Liver (tissue), 8 donors: ENCODE measurements at regions not wholly inside any gene's neighbourhood (a gene's known extent, or its start where the extent isn't known, plus 50 kb on each side); places are given as distances from the start of the nearest gene placed in this dataset.

Experiments used
- DNase-seq: peaks from one replicate; pipeline ENCODE4 v3.0.0-alpha.2; 2017; ENCODE audit warnings: low spot score
- H3K27ac ChIP-seq, 2 donors: one replicate each; pipeline ENCODE4 v1.7.0; 2013; ENCODE audit warnings: inconsistent platforms in 2 of 2, low read length in 2 of 2, control low read depth in 1 of 2, low read depth in 1 of 2, mild to moderate bottlenecking in 1 of 2
- H3K27me3 ChIP-seq, 4 donors: one replicate each; pipeline versions ENCODE4 v1.6.1 to v1.7.0; 2013; ENCODE audit warnings: low read length in 3 of 4, inconsistent platforms in 1 of 4, mild to moderate bottlenecking in 1 of 4, moderate library complexity in 1 of 4; ENCODE audit not compliant: control insufficient read depth in 4 of 4, insufficient read depth in 4 of 4
- H3K36me3 ChIP-seq, 4 donors: one replicate each; pipeline versions ENCODE4 v1.6.1 to v1.7.0; 2013; ENCODE audit warnings: low read length in 3 of 4, mild to moderate bottlenecking in 3 of 4, low read depth in 1 of 4, moderate library complexity in 1 of 4; ENCODE audit not compliant: control insufficient read depth in 4 of 4, insufficient read depth in 3 of 4
- H3K4me1 ChIP-seq, 4 donors: one replicate each; pipeline versions ENCODE4 v1.6.1 to v1.7.0; 2013; ENCODE audit warnings: low read length in 3 of 4, mild to moderate bottlenecking in 3 of 4, moderate library complexity in 1 of 4; ENCODE audit not compliant: control insufficient read depth in 4 of 4, insufficient read depth in 4 of 4
- H3K4me3 ChIP-seq, 3 donors: one replicate each; pipeline versions ENCODE4 v1.6.1 to v1.7.0; 2013; ENCODE audit warnings: low read length in 3 of 3, control low read depth in 1 of 3, low read depth in 1 of 3, mild to moderate bottlenecking in 1 of 3
- H3K9ac ChIP-seq, 2 donors: one replicate each; pipeline ENCODE4 v1.7.0; 2013; ENCODE audit warnings: low read length in 2 of 2, mild to moderate bottlenecking in 2 of 2, moderate library complexity in 2 of 2, control low read depth in 1 of 2, low read depth in 1 of 2
- H3K9me3 ChIP-seq, 4 donors: one replicate each; pipeline versions ENCODE4 v1.6.1 to v1.7.0; 2013; ENCODE audit warnings: low read length in 3 of 4; ENCODE audit not compliant: control insufficient read depth in 4 of 4
- EGR1 ChIP-seq, 2 donors: IDR thresholded peaks; 2 replicates each; pipeline ENCODE4 v1.6.1; 2016 to 2018; ENCODE audit warnings: antibody characterized with exemption in 2 of 2, low read depth in 2 of 2
- FOXA1 ChIP-seq: IDR thresholded peaks from 2 replicates; pipeline ENCODE4 v1.6.1; 2016; ENCODE audit warnings: antibody characterized with exemption
- GABPA ChIP-seq, 2 donors: IDR thresholded peaks in 1 of 2; conservative IDR thresholded peaks in 1 of 2; 2 replicates each; pipeline ENCODE4 v1.6.1; 2016; ENCODE audit warnings: antibody characterized with exemption in 2 of 2, mild to moderate bottlenecking in 1 of 2, moderate library complexity in 1 of 2
- HNF4A ChIP-seq, 2 donors: conservative IDR thresholded peaks; 2 replicates each; pipeline ENCODE4 v1.6.1; 2016; ENCODE audit warnings: antibody characterized with exemption in 2 of 2, mild to moderate bottlenecking in 2 of 2
- HNF4G ChIP-seq: IDR thresholded peaks from 2 replicates; pipeline ENCODE4 v1.6.1; 2016; ENCODE audit warnings: antibody characterized with exemption
- JUND ChIP-seq, 2 donors: IDR thresholded peaks; 2 replicates each; pipeline ENCODE4 v1.6.1; 2016; ENCODE audit warnings: antibody characterized with exemption in 2 of 2
- NR2F2 ChIP-seq: IDR thresholded peaks from 2 replicates; pipeline ENCODE4 v1.6.1; 2016; ENCODE audit warnings: antibody characterized with exemption
- RAD21 ChIP-seq, 2 donors: IDR thresholded peaks; 2 replicates each; pipeline ENCODE4 v1.6.1; 2016; ENCODE audit warnings: antibody characterized with exemption in 2 of 2, mild to moderate bottlenecking in 2 of 2
- RXRA ChIP-seq, 2 donors: IDR thresholded peaks; 2 replicates each; pipeline ENCODE4 v1.6.1; 2017 to 2018; ENCODE audit warnings: antibody characterized with exemption in 2 of 2, mild to moderate bottlenecking in 1 of 2
- SP1 ChIP-seq: IDR thresholded peaks from 2 replicates; pipeline ENCODE4 v1.6.1; 2018; ENCODE audit warnings: antibody characterized with exemption, mild to moderate bottlenecking
- TAF1 ChIP-seq: conservative IDR thresholded peaks from 2 replicates; pipeline ENCODE4 v1.6.1; 2016; ENCODE audit warnings: antibody characterized with exemption, mild to moderate bottlenecking
- YY1 ChIP-seq: IDR thresholded peaks from 2 replicates; pipeline ENCODE4 v1.6.1; 2016; ENCODE audit warnings: antibody characterized with exemption, mild to moderate bottlenecking
- WGBS: extraction: QIAGEN DNeasy Blood & Tissue Kit; methylation state at CpG from one replicate; pipeline ENCODE4 v1.1.7; 2013; 5-methylcytosine and 5-hydroxymethylcytosine counted together
- TF ChIP-seq, protein P1 (sequence below): IDR thresholded peaks from 2 replicates; pipeline ENCODE4 v1.6.1; 2016; ENCODE audit warnings: antibody characterized with exemption
- TF ChIP-seq, protein P2 (sequence below): IDR thresholded peaks from 2 replicates; pipeline ENCODE4 v1.6.1; 2016; ENCODE audit warnings: antibody characterized with exemption
- TF ChIP-seq, protein P3 (sequence below): IDR thresholded peaks from 2 replicates; pipeline ENCODE4 v1.6.1; 2016; ENCODE audit warnings: antibody characterized with exemption, mild to moderate bottlenecking
- TF ChIP-seq, protein P4 (sequence below): fragments of 150-350 bp; IDR thresholded peaks from 2 replicates; pipeline ENCODE4 v1.5.1; 2017; ENCODE audit warnings: improper control_type of control experiment, low read depth, low read length; ENCODE audit not compliant: missing input control
- TF ChIP-seq, protein P5 (sequence below): IDR thresholded peaks from 2 replicates; pipeline ENCODE4 v1.6.1; 2016; ENCODE audit warnings: antibody characterized with exemption
- donor health status: healthy.
- donor health status: healthy.
- donor health status: healthy.
- donor health status: healthy.
- donor health status: healthy.

DNA sequence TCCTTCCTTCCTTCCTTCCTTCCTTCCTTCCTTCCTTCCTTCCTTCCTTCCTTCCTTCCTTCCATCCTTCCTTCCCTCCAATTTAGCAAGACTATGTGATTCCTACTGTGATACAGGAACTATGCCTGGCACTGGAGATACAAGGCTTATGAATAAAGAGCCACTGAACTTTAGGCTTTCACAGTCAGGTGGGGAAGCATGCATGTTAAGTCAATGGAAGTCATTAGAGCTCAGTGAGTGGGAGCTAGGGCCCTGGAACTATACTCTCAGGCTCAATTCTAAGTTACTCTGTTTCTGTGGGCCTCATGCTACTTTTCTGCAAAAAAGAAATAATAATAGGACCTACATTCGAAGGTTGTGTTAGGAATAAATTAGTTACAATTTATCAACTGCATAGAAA is 527.6 kb upstream of the ZEB2 start:
- Histone ChIP-seq H3K9me3 (no peaks in the 10 kb centered on the region), H3K27me3 (no peaks in the 10 kb centered on the region), H3K9ac (no peak overlapping the region), H3K27ac (no peak overlapping the region), H3K4me1 (no peaks in the 10 kb centered on the region), H3K36me3 (no peaks in the 10 kb centered on the region), H3K4me3 (no peak overlapping the region)
- no peak for DNase-seq
- TF ChIP-seq, protein P1, sequence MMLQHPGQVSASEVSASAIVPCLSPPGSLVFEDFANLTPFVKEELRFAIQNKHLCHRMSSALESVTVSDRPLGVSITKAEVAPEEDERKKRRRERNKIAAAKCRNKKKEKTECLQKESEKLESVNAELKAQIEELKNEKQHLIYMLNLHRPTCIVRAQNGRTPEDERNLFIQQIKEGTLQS: no peak
- TF ChIP-seq TAF1: no peak
- no peak for TF ChIP-seq EGR1 (IDR thresholded peaks at IDR 0.05; ENCODE audit: low read depth in 2 of 2)
- TF ChIP-seq, protein P2, sequence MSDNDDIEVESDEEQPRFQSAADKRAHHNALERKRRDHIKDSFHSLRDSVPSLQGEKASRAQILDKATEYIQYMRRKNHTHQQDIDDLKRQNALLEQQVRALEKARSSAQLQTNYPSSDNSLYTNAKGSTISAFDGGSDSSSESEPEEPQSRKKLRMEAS: no peak
- TF ChIP-seq SP1: no peak
- TF ChIP-seq NR2F2: no peak
- no peak for TF ChIP-seq FOXA1
- TF ChIP-seq GABPA (IDR thresholded peaks at IDR 0.05 in 1 of 2, conservative IDR thresholded peaks at IDR 0.05 in 1 of 2): no peak
- TF ChIP-seq HNF4A (conservative IDR thresholded peaks at IDR 0.05): no peak
- no peak for TF ChIP-seq RXRA (IDR thresholded peaks at IDR 0.05)
- TF ChIP-seq, protein P3, sequence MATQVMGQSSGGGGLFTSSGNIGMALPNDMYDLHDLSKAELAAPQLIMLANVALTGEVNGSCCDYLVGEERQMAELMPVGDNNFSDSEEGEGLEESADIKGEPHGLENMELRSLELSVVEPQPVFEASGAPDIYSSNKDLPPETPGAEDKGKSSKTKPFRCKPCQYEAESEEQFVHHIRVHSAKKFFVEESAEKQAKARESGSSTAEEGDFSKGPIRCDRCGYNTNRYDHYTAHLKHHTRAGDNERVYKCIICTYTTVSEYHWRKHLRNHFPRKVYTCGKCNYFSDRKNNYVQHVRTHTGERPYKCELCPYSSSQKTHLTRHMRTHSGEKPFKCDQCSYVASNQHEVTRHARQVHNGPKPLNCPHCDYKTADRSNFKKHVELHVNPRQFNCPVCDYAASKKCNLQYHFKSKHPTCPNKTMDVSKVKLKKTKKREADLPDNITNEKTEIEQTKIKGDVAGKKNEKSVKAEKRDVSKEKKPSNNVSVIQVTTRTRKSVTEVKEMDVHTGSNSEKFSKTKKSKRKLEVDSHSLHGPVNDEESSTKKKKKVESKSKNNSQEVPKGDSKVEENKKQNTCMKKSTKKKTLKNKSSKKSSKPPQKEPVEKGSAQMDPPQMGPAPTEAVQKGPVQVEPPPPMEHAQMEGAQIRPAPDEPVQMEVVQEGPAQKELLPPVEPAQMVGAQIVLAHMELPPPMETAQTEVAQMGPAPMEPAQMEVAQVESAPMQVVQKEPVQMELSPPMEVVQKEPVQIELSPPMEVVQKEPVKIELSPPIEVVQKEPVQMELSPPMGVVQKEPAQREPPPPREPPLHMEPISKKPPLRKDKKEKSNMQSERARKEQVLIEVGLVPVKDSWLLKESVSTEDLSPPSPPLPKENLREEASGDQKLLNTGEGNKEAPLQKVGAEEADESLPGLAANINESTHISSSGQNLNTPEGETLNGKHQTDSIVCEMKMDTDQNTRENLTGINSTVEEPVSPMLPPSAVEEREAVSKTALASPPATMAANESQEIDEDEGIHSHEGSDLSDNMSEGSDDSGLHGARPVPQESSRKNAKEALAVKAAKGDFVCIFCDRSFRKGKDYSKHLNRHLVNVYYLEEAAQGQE: no peak
- TF ChIP-seq, protein P4, sequence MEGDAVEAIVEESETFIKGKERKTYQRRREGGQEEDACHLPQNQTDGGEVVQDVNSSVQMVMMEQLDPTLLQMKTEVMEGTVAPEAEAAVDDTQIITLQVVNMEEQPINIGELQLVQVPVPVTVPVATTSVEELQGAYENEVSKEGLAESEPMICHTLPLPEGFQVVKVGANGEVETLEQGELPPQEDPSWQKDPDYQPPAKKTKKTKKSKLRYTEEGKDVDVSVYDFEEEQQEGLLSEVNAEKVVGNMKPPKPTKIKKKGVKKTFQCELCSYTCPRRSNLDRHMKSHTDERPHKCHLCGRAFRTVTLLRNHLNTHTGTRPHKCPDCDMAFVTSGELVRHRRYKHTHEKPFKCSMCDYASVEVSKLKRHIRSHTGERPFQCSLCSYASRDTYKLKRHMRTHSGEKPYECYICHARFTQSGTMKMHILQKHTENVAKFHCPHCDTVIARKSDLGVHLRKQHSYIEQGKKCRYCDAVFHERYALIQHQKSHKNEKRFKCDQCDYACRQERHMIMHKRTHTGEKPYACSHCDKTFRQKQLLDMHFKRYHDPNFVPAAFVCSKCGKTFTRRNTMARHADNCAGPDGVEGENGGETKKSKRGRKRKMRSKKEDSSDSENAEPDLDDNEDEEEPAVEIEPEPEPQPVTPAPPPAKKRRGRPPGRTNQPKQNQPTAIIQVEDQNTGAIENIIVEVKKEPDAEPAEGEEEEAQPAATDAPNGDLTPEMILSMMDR: no peak
- TF ChIP-seq HNF4G: no peak
- no peak for TF ChIP-seq JUND (IDR thresholded peaks at IDR 0.05)
- TF ChIP-seq YY1: no peak
- WGBS: 90% methylated on average over 1 of the region's 1 CpG

DNA sequence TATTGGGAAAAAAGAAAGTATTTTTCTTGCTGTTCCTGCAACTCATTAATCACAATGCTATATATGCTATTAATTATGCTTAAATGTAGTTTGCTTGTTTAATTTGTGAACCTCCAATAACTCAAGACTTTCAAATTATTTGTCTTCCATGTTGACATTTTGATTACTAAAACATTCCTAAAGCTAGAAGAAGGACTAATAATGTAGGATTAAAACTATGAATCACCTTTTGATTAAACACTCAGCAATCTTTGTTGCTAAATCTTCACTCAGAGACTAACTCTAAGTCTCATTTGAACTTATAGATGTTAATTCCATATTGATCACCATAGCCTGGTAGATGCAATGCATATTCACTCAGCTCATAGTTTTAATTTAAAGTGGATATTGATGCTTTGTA is 524.6 kb upstream of the ZEB2 start:
- no peak overlapping the region for H3K4me3 ChIP-seq
- no peaks in the 10 kb centered on the region for H3K36me3 ChIP-seq
- no peaks in the 10 kb centered on the region for H3K9me3 ChIP-seq
- no peak overlapping the region for H3K9ac ChIP-seq
- H3K27ac ChIP-seq: no peak overlapping the region
- no peak for DNase-seq
- no peaks in the 10 kb centered on the region for H3K4me1 ChIP-seq
- H3K27me3 ChIP-seq: no peaks in the 10 kb centered on the region
- no peak for TF ChIP-seq NR2F2
- TF ChIP-seq, protein P5, sequence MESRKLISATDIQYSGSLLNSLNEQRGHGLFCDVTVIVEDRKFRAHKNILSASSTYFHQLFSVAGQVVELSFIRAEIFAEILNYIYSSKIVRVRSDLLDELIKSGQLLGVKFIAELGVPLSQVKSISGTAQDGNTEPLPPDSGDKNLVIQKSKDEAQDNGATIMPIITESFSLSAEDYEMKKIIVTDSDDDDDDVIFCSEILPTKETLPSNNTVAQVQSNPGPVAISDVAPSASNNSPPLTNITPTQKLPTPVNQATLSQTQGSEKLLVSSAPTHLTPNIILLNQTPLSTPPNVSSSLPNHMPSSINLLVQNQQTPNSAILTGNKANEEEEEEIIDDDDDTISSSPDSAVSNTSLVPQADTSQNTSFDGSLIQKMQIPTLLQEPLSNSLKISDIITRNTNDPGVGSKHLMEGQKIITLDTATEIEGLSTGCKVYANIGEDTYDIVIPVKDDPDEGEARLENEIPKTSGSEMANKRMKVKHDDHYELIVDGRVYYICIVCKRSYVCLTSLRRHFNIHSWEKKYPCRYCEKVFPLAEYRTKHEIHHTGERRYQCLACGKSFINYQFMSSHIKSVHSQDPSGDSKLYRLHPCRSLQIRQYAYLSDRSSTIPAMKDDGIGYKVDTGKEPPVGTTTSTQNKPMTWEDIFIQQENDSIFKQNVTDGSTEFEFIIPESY: no peak
- TF ChIP-seq, protein P1: no peak
- TF ChIP-seq EGR1 (IDR thresholded peaks at IDR 0.05; ENCODE audit: low read depth in 2 of 2): no peak
- no peak for TF ChIP-seq HNF4G
- TF ChIP-seq FOXA1: no peak
- no peak for TF ChIP-seq RAD21 (IDR thresholded peaks at IDR 0.05)
- TF ChIP-seq, protein P3: no peak
- no peak for TF ChIP-seq SP1
- TF ChIP-seq, protein P2: no peak
- no peak for TF ChIP-seq HNF4A (conservative IDR thresholded peaks at IDR 0.05)
- TF ChIP-seq YY1: no peak
- TF ChIP-seq, protein P4: no peak
- TF ChIP-seq TAF1: no peak
